ENCODE measurements at regions not wholly inside any gene's neighbourhood (a gene's known extent, or its start where the extent isn't known, plus 50 kb on each side); places are given as distances from the start of the nearest gene placed in this dataset.

DNA sequence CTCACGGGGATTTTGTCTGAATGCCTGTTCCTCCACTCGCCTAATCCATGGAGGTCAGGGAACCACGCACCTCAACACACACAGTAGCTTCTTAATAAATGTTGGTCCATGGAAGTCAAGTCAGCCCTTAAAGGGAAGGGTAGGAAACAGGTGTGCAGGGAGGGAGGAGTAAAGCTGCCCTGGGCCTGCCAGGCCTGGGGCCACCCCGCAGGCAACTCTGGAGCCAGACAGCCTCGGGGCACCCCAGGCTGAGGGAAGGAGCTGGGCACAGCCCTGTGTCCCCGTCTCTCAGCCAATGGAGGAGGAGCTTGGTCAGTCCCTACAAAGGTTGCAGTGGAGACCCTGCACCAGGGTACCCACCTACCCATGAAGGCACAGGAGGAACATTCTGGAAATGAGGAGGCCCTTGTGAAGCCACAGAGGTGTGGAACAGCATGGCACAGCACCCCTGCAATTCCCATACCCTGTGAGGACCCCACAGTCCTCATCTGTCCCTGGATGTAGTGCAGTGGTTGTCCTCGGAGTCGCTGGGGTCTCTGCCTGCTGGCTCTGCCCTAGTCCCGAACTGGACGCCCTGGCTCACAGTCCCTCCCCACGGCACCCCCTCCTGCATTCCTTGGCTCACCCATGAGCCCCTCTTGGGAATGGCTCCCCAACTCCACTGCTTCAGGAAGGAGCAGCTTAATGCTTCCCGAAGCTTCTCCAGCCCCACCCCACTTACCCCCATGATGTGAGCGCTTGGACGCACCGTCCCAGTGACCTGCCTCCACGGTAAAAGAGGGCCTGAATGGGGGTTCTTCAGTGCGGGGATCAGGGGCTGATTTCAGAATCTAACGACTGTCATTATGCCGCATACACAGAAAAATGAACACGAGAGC is 79.2 kb upstream of the INSIG1 start:
- no peak for TF ChIP-seq POLR2A (IDR thresholded peaks at IDR 0.05)
- TF ChIP-seq, protein P1, sequence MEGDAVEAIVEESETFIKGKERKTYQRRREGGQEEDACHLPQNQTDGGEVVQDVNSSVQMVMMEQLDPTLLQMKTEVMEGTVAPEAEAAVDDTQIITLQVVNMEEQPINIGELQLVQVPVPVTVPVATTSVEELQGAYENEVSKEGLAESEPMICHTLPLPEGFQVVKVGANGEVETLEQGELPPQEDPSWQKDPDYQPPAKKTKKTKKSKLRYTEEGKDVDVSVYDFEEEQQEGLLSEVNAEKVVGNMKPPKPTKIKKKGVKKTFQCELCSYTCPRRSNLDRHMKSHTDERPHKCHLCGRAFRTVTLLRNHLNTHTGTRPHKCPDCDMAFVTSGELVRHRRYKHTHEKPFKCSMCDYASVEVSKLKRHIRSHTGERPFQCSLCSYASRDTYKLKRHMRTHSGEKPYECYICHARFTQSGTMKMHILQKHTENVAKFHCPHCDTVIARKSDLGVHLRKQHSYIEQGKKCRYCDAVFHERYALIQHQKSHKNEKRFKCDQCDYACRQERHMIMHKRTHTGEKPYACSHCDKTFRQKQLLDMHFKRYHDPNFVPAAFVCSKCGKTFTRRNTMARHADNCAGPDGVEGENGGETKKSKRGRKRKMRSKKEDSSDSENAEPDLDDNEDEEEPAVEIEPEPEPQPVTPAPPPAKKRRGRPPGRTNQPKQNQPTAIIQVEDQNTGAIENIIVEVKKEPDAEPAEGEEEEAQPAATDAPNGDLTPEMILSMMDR (IDR thresholded peaks at IDR 0.05) = no peak
